Retinal pigment epithelial cell (primary cell): ENCODE measurements at regions not wholly inside any gene's neighbourhood (a gene's known extent, or its start where the extent isn't known, plus 50 kb on each side); places are given as distances from the start of the nearest gene placed in this dataset.
A peak's percentile ranks its signal among the peaks of the same experiment; 100 is the strongest.
"Not testable (repeated sequence)": the region's sequence is repeated elsewhere in the genome, so short reads cannot be mapped to it uniquely, and the experiment has no call there.

Experiments
- DNase-seq: peaks from one replicate; pipeline ENCODE4 v3.0.0-alpha.2; 2010; ENCODE audit warnings: low read depth
- H3K4me3 ChIP-seq: 2 replicates; pipeline ENCODE4 v1.5.1; 2011; ENCODE audit warnings: mild to moderate bottlenecking, low read length, control low read depth, moderate library complexity
- TF ChIP-seq, protein P1 (sequence below): conservative IDR thresholded peaks from 2 replicates; pipeline ENCODE4 v1.5.1; 2011; ENCODE audit warnings: low read depth, low read length, control low read depth, inconsistent platforms

DNA sequence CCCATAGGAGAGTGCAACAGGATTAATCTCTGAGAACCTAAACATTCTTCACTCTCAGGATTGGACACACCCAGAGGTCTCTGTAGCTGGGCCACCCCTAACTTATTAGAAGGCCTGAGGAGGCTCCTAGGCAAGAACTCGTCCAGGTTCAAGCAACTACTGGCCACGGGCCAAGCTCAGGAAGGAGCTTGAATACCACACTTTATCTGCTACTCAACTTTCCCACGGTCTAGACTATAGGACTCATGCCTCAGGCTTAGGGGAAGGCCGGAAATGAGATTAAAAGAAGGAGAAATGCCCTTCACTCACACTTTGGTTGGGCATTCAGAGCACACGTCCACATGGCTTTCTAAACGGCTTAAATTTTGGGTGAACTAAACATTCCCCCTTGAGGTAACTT lies 142.8 kb upstream of the PHYHIPL start:
- no peak overlapping the region for H3K4me3 ChIP-seq
- TF ChIP-seq, protein P1, sequence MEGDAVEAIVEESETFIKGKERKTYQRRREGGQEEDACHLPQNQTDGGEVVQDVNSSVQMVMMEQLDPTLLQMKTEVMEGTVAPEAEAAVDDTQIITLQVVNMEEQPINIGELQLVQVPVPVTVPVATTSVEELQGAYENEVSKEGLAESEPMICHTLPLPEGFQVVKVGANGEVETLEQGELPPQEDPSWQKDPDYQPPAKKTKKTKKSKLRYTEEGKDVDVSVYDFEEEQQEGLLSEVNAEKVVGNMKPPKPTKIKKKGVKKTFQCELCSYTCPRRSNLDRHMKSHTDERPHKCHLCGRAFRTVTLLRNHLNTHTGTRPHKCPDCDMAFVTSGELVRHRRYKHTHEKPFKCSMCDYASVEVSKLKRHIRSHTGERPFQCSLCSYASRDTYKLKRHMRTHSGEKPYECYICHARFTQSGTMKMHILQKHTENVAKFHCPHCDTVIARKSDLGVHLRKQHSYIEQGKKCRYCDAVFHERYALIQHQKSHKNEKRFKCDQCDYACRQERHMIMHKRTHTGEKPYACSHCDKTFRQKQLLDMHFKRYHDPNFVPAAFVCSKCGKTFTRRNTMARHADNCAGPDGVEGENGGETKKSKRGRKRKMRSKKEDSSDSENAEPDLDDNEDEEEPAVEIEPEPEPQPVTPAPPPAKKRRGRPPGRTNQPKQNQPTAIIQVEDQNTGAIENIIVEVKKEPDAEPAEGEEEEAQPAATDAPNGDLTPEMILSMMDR = no peak
- peak; percentile 48 for DNase-seq

DNA sequence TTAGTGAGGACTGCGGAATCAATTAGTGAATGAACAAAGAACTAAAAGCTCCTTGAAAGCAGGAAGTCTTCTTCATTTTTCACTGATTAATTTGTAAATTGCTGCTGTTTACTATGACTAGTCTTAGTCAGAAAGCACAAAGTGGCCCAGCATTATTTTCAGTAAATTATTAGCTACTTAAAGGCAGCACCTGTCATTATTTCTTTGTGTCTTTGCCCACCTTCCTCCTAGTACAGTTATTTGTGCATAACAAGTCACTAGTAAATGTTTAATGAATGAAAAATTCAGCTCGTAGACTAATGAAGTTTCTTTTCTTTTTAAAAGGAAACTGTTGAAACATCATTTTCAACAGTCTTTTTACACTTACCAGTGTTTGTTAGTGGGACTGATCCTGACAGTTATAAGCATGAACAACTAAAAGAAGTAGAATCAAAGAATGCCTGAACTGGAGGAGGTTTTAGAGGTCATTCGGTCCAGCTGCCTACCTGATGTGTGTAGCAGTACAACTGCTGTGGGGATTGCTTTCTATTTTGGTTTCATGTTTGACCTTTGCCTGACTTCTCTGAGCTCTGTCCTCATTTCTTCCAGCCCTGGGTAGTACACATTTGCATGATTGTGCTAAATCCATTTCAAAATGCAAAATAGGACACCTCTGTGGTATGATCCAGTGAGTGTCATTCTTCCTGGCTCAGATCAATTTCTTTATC lies 140.0 kb upstream of the PHYHIPL start:
- DNase-seq = no peak
- H3K4me3 ChIP-seq = no peak overlapping the region
- TF ChIP-seq, protein P1 = no peak

GRCh38 chr10:59037018-59037389 lies 139.4 kb upstream of the PHYHIPL start:
- no peak overlapping the region for H3K4me3 ChIP-seq
- DNase-seq = no peak
- TF ChIP-seq, protein P1 = no peak

- no peak overlapping the region for H3K4me3 ChIP-seq
- DNase-seq = no peak
- TF ChIP-seq, protein P1 = no peak
Observed at GRCh38 chr10:59037506-59037905, 138.9 kb upstream of the PHYHIPL start.

DNA sequence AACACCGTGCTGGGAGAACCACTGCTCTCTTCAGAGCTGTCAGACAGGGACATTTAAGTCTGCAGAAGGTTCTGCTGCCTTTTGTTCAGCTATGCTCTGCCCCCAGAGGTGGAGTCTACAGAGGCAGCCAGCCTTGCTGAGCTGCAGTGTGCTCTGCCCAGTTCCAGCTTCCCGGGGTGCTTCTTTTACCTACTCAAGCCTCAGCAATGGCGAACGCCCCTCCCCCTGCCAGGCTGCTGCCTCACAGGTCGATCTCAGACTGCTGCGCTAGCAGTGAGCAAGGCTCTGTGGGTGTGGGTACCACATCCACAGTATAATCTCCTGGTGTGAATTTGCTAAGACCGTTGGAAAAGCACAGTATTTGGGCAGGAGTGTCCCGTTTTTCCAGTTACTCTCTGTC lies 133.1 kb upstream of the PHYHIPL start:
- DNase-seq, H3K4me3 ChIP-seq: not testable (repeated sequence)

DNA sequence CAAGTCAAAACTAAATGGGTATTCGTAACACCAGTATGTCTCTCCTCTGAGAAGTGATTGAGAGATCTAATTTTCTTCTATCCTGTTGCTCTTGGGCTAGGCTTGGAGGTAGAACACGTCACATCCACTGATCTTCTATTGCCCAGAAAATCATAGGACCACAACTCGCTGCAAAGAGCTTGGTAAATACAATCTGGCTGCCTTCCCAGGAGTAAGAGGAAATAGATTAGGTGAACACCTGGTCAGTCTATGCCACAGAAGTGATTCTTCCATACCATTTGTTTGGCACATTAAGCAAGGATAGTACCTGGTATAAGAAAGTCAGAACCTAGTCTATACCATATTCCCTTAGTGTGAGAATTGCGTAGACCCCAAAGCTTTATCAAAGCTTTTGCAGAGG lies 129.3 kb upstream of the PHYHIPL start:
- no peak overlapping the region for H3K4me3 ChIP-seq
- DNase-seq = no peak
- TF ChIP-seq, protein P1 = no peak

DNA sequence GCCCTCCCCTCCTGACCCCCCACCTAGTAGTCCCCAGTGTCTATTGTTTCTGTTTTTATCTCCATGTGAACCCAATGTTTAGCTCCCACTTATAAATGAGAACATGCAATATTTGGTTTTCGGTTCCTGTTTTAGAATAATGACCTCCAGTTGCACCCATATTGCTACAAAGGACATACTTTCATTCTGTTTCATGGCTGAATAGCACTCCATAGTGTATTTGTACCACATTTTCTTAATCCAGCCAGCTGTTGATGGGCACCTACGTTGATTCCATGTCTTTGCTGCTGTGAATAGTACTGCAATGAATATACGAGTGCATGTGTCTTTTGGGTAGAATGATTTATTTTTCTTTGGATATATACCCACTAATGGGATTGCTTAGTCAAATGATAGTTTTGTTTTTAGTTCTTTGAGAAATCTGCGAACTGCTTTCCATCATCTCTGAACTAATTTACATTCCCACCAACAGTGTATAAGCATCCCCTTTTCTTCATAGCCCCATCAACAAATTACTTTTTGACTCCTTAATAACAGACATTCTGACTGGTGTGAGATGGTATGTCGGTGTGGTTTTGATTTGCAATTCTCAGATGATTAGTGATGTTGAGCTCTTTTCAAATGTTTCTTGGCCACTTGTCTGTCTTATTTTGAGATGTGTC lies 128.4 kb upstream of the PHYHIPL start:
- H3K4me3 ChIP-seq = no peak overlapping the region
- no peak for DNase-seq
- TF ChIP-seq, protein P1 = no peak

DNA sequence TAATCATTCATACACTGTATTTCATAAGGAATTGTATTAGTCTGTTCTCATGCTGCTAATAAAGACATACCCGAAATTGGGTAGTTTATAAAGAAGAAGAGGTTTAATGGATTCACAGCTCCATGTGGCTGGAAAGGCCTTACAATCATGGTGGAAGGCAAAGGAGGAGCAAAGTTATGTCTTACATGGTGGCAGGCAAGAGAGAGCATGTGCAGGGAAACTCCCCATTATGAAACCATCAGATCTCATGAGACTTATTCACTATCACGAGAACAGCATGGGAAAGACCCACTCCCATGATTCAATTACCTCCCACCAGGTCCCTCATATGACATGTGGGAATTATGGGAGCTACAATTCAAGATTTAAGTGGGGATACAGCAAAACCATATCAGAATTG lies 122.9 kb upstream of the PHYHIPL start:
- not testable (repeated sequence) for DNase-seq

More for the DNA sequence above, 122.9 kb upstream of the PHYHIPL start:
- H3K4me3 ChIP-seq = not testable (repeated sequence)
